Activated T-helper 17 cell treated with anti-CD3 and anti-CD28 coated beads, Interleukin-2, amount 50 U/mL, for 72 hours (primary cell): ENCODE measurements at regions not wholly inside any gene's neighbourhood (a gene's known extent, or its start where the extent isn't known, plus 50 kb on each side); places are given as distances from the start of the nearest gene placed in this dataset.
A peak's percentile ranks its signal among the peaks of the same experiment; 100 is the strongest.

Source experiments
- ATAC-seq: fragments of 150-1000 bp; cut with Tn5 transposase; replicated peaks from 2 replicates; pipeline ENCODE4 v1.10.0; 2021; ENCODE audit warnings: mild to moderate bottlenecking, moderate library complexity
- H3K27ac Mint-ChIP-seq: one replicate; pipeline ENCODE4 v1.8.0; 2022; ENCODE audit warnings: mixed read lengths
- H3K27me3 Mint-ChIP-seq: one replicate; pipeline ENCODE4 v1.8.0; 2022; ENCODE audit warnings: mixed read lengths
- H3K36me3 Mint-ChIP-seq: one replicate; pipeline ENCODE4 v1.8.0; 2022; ENCODE audit warnings: low read depth, mild to moderate bottlenecking, mixed read lengths
- H3K4me1 Mint-ChIP-seq: one replicate; pipeline ENCODE4 v1.8.0; 2022; ENCODE audit warnings: mixed read lengths
- H3K4me3 Mint-ChIP-seq: one replicate; pipeline ENCODE4 v1.8.0; 2022; ENCODE audit warnings: mild to moderate bottlenecking, mixed read lengths
- H3K9me3 Mint-ChIP-seq: one replicate; pipeline ENCODE4 v1.8.0; 2022; ENCODE audit warnings: mixed read lengths

GRCh38 chr3:18680758-18681157 is 255.6 kb upstream of the SATB1 start:
- Mint-ChIP-seq H3K27ac (peak overlapping the region; percentile 81), H3K36me3 (peaks cover 6% of the 10 kb centered on the region), H3K4me1 (peaks cover 26% of the 10 kb centered on the region), H3K27me3 (no peaks in the 10 kb centered on the region), H3K4me3 (peak overlapping the region; percentile 49), H3K9me3 (peaks cover 4% of the 10 kb centered on the region)
- no peak for ATAC-seq

- peak; percentile 87 for ATAC-seq
These were observed 254.1 kb upstream of the SATB1 start for GRCh38 chr3:18679238-18679637.

DNA sequence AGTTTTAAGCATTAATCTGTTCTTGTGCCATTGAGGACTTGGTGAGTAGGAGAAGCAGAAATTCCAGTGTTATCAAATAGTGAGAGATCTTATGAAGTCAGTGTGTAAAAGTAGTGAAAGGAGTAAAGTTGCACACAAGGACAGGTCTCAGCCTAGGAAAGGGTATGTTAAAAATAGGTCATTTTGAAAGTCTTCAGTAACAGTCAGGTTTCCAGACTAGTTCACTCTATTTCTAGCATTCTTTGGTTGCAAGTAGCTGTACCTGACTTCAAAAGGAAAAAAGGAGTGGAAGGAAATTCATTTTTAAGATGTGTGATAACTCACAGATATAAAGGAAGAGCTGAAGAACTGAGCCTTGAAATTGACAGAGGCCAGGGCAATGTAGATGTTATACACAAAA is 250.1 kb upstream of the SATB1 start:
- Mint-ChIP-seq H3K27ac (peak overlapping the region; percentile 56), H3K27me3 (no peaks in the 10 kb centered on the region), H3K4me3 (peak overlapping the region; percentile 49), H3K4me1 (peaks cover 38% of the 10 kb centered on the region), H3K9me3 (peaks cover 4% of the 10 kb centered on the region), H3K36me3 (peaks cover 6% of the 10 kb centered on the region)
- no peak for ATAC-seq

More at GRCh38 chr3:18679238-18679637, 254.1 kb upstream of the SATB1 start:
- H3K27me3 Mint-ChIP-seq, result no peaks in the 10 kb centered on the region
- peak overlapping the region; percentile 82 for H3K27ac Mint-ChIP-seq
- H3K36me3 Mint-ChIP-seq, result peaks cover 6% of the 10 kb centered on the region
- H3K9me3 Mint-ChIP-seq, result peaks cover 4% of the 10 kb centered on the region
- peaks cover 32% of the 10 kb centered on the region for H3K4me1 Mint-ChIP-seq
- H3K4me3 Mint-ChIP-seq, result peak overlapping the region; percentile 64

GRCh38 chr3:18672561-18672960 is 247.4 kb upstream of the SATB1 start:
- ATAC-seq, result no peak
- Mint-ChIP-seq H3K27me3 (no peaks in the 10 kb centered on the region), H3K27ac (peak overlapping the region; percentile 84), H3K4me3 (peak overlapping the region; percentile 69), H3K9me3 (no peaks in the 10 kb centered on the region), H3K36me3 (no peaks in the 10 kb centered on the region), H3K4me1 (peaks cover 45% of the 10 kb centered on the region)

- Mint-ChIP-seq H3K9me3 (no peaks in the 10 kb centered on the region), H3K27ac (peak overlapping the region; percentile 81), H3K4me1 (peaks cover 37% of the 10 kb centered on the region), H3K36me3 (no peaks in the 10 kb centered on the region), H3K4me3 (peak overlapping the region; percentile 69), H3K27me3 (no peaks in the 10 kb centered on the region)
- peak; percentile 53 for ATAC-seq
These were observed 245.6 kb upstream of the SATB1 start for GRCh38 chr3:18670759-18671158.

DNA sequence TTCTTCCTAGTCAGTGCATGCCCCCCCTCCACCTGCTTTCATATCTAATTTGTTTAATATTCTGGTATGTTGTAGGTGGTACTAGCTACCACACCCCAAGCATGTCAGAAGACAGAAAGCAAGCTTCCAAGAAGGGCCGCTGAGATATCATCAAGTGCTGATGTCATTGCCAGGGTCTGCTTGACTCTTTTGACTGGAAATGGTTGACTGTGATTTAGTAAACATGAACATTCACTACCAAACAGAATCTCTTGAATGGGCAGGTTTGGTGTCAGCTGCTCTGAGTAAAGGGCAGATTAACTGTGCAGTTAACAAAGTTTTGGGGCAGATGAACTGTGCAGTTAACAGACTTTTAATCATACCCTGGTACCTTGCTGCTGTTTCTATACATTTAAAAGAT is 244.2 kb upstream of the SATB1 start:
- Mint-ChIP-seq H3K9me3 (peaks cover 3% of the 10 kb centered on the region), H3K36me3 (no peaks in the 10 kb centered on the region), H3K4me1 (peaks cover 31% of the 10 kb centered on the region), H3K27ac (peak overlapping the region; percentile 81), H3K4me3 (peak overlapping the region; percentile 69), H3K27me3 (no peaks in the 10 kb centered on the region)
- peak; percentile 82 for ATAC-seq

- Mint-ChIP-seq H3K4me1 (peaks cover 29% of the 10 kb centered on the region), H3K27ac (no peak overlapping the region), H3K4me3 (no peak overlapping the region), H3K27me3 (no peaks in the 10 kb centered on the region), H3K9me3 (peaks cover 4% of the 10 kb centered on the region), H3K36me3 (no peaks in the 10 kb centered on the region)
- ATAC-seq, result no peak
These were observed 242.4 kb upstream of the SATB1 start for GRCh38 chr3:18667552-18667951.

DNA sequence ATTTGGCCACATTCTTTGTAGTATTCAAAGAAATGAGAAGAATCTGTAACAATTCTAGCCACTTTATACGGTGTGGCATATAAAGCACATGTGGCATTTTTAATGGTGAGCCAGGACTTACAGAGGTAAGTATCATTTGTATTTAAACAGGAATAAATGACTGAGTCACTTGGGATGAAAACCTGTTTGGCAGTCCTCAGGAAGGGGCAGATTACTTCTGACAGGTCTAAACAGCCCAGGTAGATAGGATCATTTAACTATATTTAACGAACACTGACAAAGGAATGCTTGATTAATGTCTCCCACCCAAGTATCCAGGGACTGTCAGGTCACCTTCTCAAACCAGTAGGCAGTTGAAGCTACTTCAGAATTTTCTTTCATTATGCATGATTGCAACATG is 241.5 kb upstream of the SATB1 start:
- H3K4me1 Mint-ChIP-seq, result peaks cover 26% of the 10 kb centered on the region

DNA sequence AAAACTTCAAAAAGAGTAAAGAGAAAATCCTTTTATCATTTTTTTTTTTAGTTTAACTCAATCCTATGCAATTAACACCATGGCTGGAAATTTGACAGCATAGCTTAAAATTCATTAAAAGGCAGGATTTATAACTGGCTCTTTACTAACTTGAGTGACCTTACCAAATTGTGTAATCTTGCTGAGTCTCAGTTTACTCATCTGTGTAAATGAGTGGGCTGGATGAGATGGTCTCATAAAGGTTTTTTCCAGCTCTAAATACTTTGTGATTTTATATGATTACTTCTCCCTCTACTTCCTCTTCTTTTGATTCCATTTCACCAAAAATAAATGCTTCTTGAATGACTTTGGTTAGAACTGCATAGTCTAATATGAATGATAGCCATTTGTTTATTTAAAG is 234.9 kb upstream of the SATB1 start:
- Mint-ChIP-seq H3K36me3 (no peaks in the 10 kb centered on the region), H3K4me1 (peaks cover 30% of the 10 kb centered on the region), H3K27ac (no peak overlapping the region), H3K4me3 (peak overlapping the region; percentile 62), H3K9me3 (peaks cover 7% of the 10 kb centered on the region), H3K27me3 (no peaks in the 10 kb centered on the region)
- ATAC-seq, result peak; percentile 59

More for the DNA sequence above, 241.5 kb upstream of the SATB1 start:
- Mint-ChIP-seq H3K27me3 (no peaks in the 10 kb centered on the region), H3K27ac (no peak overlapping the region), H3K4me3 (no peak overlapping the region), H3K36me3 (no peaks in the 10 kb centered on the region), H3K9me3 (peaks cover 4% of the 10 kb centered on the region)
- no peak for ATAC-seq

- ATAC-seq, result peak; percentile 79
- H3K27ac Mint-ChIP-seq, result peak overlapping the region; percentile 70
- H3K4me3 Mint-ChIP-seq, result peak overlapping the region; percentile 62
- H3K4me1 Mint-ChIP-seq, result peaks cover 30% of the 10 kb centered on the region
- H3K27me3 Mint-ChIP-seq, result no peaks in the 10 kb centered on the region
- peaks cover 3% of the 10 kb centered on the region for H3K9me3 Mint-ChIP-seq
- no peaks in the 10 kb centered on the region for H3K36me3 Mint-ChIP-seq
These were observed 233.0 kb upstream of the SATB1 start for GRCh38 chr3:18657858-18658820.

- H3K27me3 Mint-ChIP-seq, result no peaks in the 10 kb centered on the region
- no peaks in the 10 kb centered on the region for H3K36me3 Mint-ChIP-seq
- peak overlapping the region; percentile 62 for H3K4me3 Mint-ChIP-seq
- peak overlapping the region; percentile 70 for H3K27ac Mint-ChIP-seq
- ATAC-seq, result peak; percentile 25
- H3K4me1 Mint-ChIP-seq, result peaks cover 30% of the 10 kb centered on the region
- H3K9me3 Mint-ChIP-seq, result peaks cover 3% of the 10 kb centered on the region
These were observed 231.7 kb upstream of the SATB1 start for GRCh38 chr3:18656866-18657265.

DNA sequence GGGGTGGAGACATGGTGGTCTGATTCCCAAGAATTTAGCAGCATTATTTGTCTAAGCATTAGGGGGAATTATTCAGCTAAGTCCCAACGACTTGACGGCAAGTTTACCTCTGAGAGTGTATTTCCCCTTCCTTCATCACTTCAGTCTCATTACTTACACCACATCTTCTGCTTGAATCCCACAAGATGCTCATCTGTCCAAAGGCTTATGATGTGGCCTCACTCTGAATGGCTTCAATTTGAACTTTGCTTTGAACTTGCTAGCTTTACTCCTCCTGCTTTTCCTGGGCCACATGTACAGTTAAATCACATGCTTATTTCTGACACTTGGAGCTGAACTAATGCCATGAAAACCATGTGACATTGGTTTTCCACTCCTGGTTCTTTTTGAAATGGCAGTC is 231.3 kb upstream of the SATB1 start:
- H3K9me3 Mint-ChIP-seq, result peaks cover 3% of the 10 kb centered on the region

DNA sequence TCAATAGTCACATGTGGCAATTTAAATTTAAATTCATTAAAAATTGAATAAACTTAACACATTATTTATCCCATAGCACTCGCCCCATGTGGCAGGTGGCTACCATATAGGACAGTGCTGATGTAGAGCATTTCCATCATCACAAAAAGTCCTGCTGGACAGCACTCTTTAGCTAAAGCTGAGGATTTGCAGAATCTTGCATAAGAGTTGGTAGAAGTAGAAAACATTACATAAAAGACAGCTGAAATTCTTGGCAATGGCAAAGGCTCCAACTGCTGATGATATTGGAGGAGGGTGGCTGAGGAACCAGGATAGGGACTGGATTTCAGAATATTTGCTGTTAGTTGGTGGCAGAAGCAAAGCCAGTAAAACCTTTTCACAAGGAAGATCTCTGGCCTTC is 230.7 kb upstream of the SATB1 start:
- no peak for ATAC-seq
- Mint-ChIP-seq H3K9me3 (no peaks in the 10 kb centered on the region), H3K27ac (peak overlapping the region; percentile 70)

More for the DNA sequence above, 231.3 kb upstream of the SATB1 start:
- H3K27me3 Mint-ChIP-seq, result no peaks in the 10 kb centered on the region
- peak overlapping the region; percentile 62 for H3K4me3 Mint-ChIP-seq
- ATAC-seq, result peak; percentile 54
- H3K36me3 Mint-ChIP-seq, result no peaks in the 10 kb centered on the region
- H3K27ac Mint-ChIP-seq, result peak overlapping the region; percentile 70
- H3K4me1 Mint-ChIP-seq, result peaks cover 30% of the 10 kb centered on the region

GRCh38 chr3:18652781-18653180 is 227.6 kb upstream of the SATB1 start:
- peak overlapping the region; percentile 2 for H3K4me3 Mint-ChIP-seq
- no peaks in the 10 kb centered on the region for H3K36me3 Mint-ChIP-seq
- no peaks in the 10 kb centered on the region for H3K9me3 Mint-ChIP-seq
- H3K27ac Mint-ChIP-seq, result peak overlapping the region; percentile 26
- peaks cover 35% of the 10 kb centered on the region for H3K4me1 Mint-ChIP-seq
- ATAC-seq, result no peak
- H3K27me3 Mint-ChIP-seq, result no peaks in the 10 kb centered on the region

More for the DNA sequence above, 230.7 kb upstream of the SATB1 start:
- peak overlapping the region; percentile 62 for H3K4me3 Mint-ChIP-seq
- H3K4me1 Mint-ChIP-seq, result peaks cover 27% of the 10 kb centered on the region
- no peaks in the 10 kb centered on the region for H3K27me3 Mint-ChIP-seq
- H3K36me3 Mint-ChIP-seq, result no peaks in the 10 kb centered on the region

- Mint-ChIP-seq H3K27ac (peak overlapping the region; percentile 92), H3K4me3 (peak overlapping the region; percentile 70), H3K36me3 (no peaks in the 10 kb centered on the region), H3K4me1 (peaks cover 37% of the 10 kb centered on the region), H3K9me3 (no peaks in the 10 kb centered on the region), H3K27me3 (no peaks in the 10 kb centered on the region)
- no peak for ATAC-seq
These were observed 225.6 kb upstream of the SATB1 start for GRCh38 chr3:18650731-18651130.
